ENCODE measurements at regions not wholly inside any gene's neighbourhood (a gene's known extent, or its start where the extent isn't known, plus 50 kb on each side); places are given as distances from the start of the nearest gene placed in this dataset.

DNA sequence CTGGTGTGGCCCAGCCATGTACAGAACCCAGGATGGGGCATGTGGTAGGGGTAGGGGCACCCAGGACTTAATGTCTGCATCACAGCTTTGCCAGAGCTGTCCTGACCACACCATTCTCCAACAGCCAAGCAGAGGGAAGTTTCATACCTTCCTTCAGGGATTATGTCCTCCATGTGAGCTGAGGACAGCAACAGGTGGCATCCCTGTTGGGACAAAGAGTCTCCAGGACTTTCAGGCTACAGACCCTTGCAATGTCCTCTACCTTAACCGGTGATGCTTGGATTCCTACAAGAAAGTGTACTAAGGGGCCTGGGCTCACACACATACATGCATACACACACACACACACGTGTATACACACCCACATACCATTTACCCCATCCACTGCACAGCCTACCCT lies 227.0 kb upstream of the SIX2 start:
- DNase-seq (ENCODE audit: low read depth in 2 of 2), result no peak
- TF ChIP-seq CTCF (IDR thresholded peaks at IDR 0.05; ENCODE audit: low read depth, low read length), result no peak
- no peak overlapping the region for H3K4me3 ChIP-seq (replicated peaks in 1 of 2; ENCODE audit: low read depth in 2 of 2, low read length in 2 of 2)

GRCh38 chr2:45233301-45233700 lies 224.0 kb upstream of the SIX2 start:
- DNase-seq (ENCODE audit: low read depth in 2 of 2), result peak; percentile 76 to 91
- TF ChIP-seq CTCF (IDR thresholded peaks at IDR 0.05; ENCODE audit: low read depth, low read length), result no peak
- no peak overlapping the region for H3K4me3 ChIP-seq (replicated peaks in 1 of 2; ENCODE audit: low read depth in 2 of 2, low read length in 2 of 2)

DNA sequence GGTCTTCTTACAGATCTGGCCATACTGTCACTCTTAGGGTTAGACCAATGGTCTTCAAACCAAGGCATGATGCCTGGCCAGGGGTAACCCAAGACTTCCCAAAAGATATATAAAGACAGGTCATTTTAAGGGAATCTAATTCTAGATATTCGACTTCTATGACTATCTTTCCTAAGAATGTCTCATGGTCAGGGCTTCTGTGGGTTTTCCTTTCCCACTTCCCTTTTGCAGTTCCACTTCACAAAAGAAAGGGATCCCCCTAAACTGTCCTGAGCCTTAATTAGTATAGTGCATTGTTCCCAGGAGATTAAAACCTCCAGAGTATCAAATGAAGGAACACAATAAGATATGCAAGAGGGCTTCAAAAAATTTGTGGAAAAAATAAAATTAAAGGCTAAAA lies 223.6 kb upstream of the SIX2 start:
- no peak for TF ChIP-seq CTCF (IDR thresholded peaks at IDR 0.05; ENCODE audit: low read depth, low read length)
- peak; percentile 29 to 31 for DNase-seq (ENCODE audit: low read depth in 2 of 2)
- no peak overlapping the region for H3K4me3 ChIP-seq (replicated peaks in 1 of 2; ENCODE audit: low read depth in 2 of 2, low read length in 2 of 2)

DNA sequence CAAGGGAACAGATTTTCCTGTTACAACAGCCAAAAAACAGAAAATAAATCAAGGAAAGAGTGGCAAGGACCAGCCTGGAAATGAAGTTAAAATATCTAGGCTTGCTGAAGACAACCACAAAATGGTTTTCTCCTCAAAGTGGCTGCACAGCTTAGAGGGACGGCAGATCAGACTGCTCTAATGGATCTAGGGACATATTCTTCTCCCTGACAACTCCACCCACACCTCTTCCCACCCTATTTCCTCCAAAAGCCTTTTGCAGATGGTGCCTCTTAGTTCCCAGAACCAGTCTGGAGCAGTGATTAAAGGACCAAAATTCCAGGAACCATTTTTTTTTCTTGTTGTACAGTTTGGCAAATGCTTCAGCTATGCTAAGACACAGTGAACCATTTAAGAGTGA lies 220.2 kb upstream of the SIX2 start:
- H3K4me3 ChIP-seq (replicated peaks in 1 of 2; ENCODE audit: low read depth in 2 of 2, low read length in 2 of 2), result no peak overlapping the region
- no peak for DNase-seq (ENCODE audit: low read depth in 2 of 2)
- TF ChIP-seq CTCF (IDR thresholded peaks at IDR 0.05; ENCODE audit: low read depth, low read length), result no peak

DNA sequence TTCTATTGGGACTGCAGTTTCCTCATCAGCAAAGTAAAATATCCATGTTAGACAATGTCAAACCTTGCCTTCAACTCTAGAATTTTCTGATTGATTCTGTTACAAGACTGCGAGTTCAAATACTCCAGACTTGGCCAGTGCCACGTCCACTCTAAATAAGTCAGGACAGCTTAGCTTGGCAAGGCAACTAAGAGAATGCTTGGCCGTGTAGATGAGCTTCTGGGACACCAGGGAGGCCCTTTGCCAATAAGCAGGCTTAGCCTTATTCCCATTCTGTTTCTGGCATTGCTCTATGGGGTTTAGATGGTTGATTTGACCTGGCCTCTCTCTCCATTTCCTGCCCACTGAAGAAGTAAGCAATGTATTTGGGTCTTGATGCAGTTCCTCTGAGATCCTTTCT lies 218.1 kb upstream of the SIX2 start:
- no peak for TF ChIP-seq CTCF (IDR thresholded peaks at IDR 0.05; ENCODE audit: low read depth, low read length)
- H3K4me3 ChIP-seq (replicated peaks in 1 of 2; ENCODE audit: low read depth in 2 of 2, low read length in 2 of 2), result no peak overlapping the region
- no peak for DNase-seq (ENCODE audit: low read depth in 2 of 2)

- no peak for TF ChIP-seq CTCF (IDR thresholded peaks at IDR 0.05; ENCODE audit: low read depth, low read length)
- DNase-seq (ENCODE audit: low read depth in 2 of 2), result no peak
Observed at GRCh38 chr2:45224993-45225380, 215.7 kb upstream of the SIX2 start.

DNA sequence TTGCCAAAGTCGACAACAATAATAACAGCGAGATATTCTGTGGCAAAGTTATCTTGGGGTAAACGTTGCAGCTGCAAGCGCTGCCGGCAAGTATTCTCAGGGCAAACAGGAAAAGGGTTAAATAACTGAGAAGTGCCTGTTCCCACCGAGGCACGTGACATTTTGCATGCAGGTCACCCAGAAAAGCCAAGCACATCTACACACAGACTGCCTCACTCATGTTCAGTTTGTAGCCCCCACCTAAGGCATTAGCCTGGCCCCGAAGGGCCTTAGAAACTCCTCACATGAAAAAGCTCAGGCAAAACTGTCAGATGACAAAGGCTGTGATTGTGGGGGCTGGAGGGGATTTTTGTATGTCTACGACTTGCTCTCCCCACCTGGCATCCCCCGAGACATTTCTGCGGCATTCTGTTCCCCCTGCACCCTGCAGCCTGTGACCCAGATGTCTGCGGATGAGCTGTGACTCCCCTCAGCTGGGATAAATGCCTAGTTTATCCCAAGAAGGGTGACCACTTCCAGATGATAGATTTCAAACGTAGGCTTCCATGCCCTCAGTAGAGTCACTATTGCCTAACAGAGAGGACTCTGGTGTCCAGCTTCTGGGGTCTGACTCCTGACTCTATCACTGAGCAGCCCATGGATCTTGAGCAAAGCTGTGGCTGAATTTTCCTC lies 215.2 kb upstream of the SIX2 start:
- DNase-seq (ENCODE audit: low read depth in 2 of 2), result no peak
- no peak for TF ChIP-seq CTCF (IDR thresholded peaks at IDR 0.05; ENCODE audit: low read depth, low read length)
- no peak overlapping the region for H3K4me3 ChIP-seq (replicated peaks in 1 of 2; ENCODE audit: low read depth in 2 of 2, low read length in 2 of 2)

More at GRCh38 chr2:45224993-45225380, 215.7 kb upstream of the SIX2 start:
- no peak overlapping the region for H3K4me3 ChIP-seq (replicated peaks in 1 of 2; ENCODE audit: low read depth in 2 of 2, low read length in 2 of 2)
